SU-DHL-6 (cell line): ENCODE measurements at regions not wholly inside any gene's neighbourhood (a gene's known extent, or its start where the extent isn't known, plus 50 kb on each side); places are given as distances from the start of the nearest gene placed in this dataset.

Source experiments
- EZH2phosphoT487 ChIP-seq: fragments of 200-600 bp; sonication (generic), shearing (Covaris generic); conservative IDR thresholded peaks from 2 replicates; pipeline ENCODE4 v1.6.1; 2018; ENCODE audit warnings: mild to moderate bottlenecking, antibody characterized with exemption, low read length, moderate library complexity, mixed read lengths
- TF ChIP-seq, protein P1 (sequence below): fragments of 200-600 bp; sonication (generic); IDR thresholded peaks from one replicate; pipeline ENCODE4 v1.5.1; 2017; ENCODE audit warnings: antibody characterized with exemption, mild to moderate bottlenecking, low read length, moderate library complexity; ENCODE audit not compliant: insufficient read depth, poor library complexity, severe bottlenecking

DNA sequence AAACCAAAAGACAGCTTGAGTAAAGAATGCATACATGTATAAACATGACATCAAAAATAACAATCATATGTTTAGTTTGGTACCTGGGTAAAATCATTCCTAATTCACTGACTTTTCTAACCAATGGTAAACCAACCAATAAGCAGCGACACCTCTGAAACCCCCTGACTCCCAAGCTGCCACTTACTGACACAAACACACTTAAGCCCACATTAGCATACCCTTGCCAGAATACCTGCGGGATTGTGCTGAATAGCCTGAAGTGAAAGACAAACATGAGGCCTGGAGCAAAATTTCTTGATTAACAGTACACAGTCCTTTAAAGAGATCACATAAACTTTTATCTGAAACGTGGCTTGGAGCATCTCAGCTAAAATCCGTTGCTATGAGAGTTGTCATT lies 902.9 kb downstream of the TMEM182 start:
- TF ChIP-seq, protein P1, sequence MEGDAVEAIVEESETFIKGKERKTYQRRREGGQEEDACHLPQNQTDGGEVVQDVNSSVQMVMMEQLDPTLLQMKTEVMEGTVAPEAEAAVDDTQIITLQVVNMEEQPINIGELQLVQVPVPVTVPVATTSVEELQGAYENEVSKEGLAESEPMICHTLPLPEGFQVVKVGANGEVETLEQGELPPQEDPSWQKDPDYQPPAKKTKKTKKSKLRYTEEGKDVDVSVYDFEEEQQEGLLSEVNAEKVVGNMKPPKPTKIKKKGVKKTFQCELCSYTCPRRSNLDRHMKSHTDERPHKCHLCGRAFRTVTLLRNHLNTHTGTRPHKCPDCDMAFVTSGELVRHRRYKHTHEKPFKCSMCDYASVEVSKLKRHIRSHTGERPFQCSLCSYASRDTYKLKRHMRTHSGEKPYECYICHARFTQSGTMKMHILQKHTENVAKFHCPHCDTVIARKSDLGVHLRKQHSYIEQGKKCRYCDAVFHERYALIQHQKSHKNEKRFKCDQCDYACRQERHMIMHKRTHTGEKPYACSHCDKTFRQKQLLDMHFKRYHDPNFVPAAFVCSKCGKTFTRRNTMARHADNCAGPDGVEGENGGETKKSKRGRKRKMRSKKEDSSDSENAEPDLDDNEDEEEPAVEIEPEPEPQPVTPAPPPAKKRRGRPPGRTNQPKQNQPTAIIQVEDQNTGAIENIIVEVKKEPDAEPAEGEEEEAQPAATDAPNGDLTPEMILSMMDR: no peak
- no peak for TF ChIP-seq EZH2phosphoT487
